ENCODE measurements at regions not wholly inside any gene's neighbourhood (a gene's known extent, or its start where the extent isn't known, plus 50 kb on each side); places are given as distances from the start of the nearest gene placed in this dataset.

DNA sequence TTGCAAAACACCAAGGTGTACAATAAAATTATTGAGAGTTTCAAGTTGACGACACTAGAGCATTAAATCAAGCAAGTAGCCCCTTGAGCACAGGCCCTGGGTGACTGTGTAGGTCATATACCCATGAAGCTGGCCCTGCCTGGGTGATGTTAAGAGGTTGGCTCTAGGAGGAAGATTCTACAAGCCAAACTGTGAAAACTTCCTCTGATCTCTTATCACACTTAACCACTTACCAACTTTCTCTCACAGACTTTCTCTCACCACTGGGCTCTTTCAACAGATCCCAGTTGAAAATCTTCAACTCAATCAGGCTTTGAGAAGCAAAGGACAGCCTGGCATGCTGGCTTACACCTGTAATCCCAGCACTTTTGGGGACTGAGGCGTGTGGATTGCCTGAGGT lies 186.9 kb upstream of the BTG1 start:
- Histone ChIP-seq H3K27ac (ENCODE audit: low read depth, low read length) (no peak overlapping the region), H3K27me3 (ENCODE audit: insufficient read depth, low read length) (no peaks in the 10 kb centered on the region), H3K4me3 (ENCODE audit: low read length in 2 of 2) (no peak overlapping the region), H3K36me3 (ENCODE audit: insufficient read depth, low read length) (no peaks in the 10 kb centered on the region), H3K9me3 (ENCODE audit: control insufficient read depth in 1 of 2, low read length in 2 of 2) (no peaks in the 10 kb centered on the region), H3K4me1 (ENCODE audit: insufficient read depth, low read length) (peaks cover 17% of the 10 kb centered on the region)
- DNase-seq = no peak
- no peaks in the 10 kb centered on the region for H3K36me3 Mint-ChIP-seq
- CTCF ChIA-PET (ENCODE audit: partially characterized antibody) = no interaction called here
- peaks cover 0 to 2% (median 0%) of the 10 kb centered on the region in 8 donors for H3K9me3 Mint-ChIP-seq
- intact Hi-C loops (cut with micrococcal nuclease) = no loop called here
- no peaks in the 10 kb centered on the region for H3K27me3 Mint-ChIP-seq
- H3K4me1 Mint-ChIP-seq = peaks cover 21 to 30% (median 26%) of the 10 kb centered on the region in 4 donors
- POLR2A ChIA-PET (ENCODE audit: partially characterized antibody) = interaction anchor here (1.3 kb wide), 1 partner anchor 35 kb away, joined by 5 read pairs; no protein-coding TSS in a partner anchor
- H3K27ac Mint-ChIP-seq = peak overlapping the region in 1 of 7 donors; percentile 67
- H3K4me3 Mint-ChIP-seq = peak overlapping the region in 2 of 8 donors; percentile 5 to 20

DNA sequence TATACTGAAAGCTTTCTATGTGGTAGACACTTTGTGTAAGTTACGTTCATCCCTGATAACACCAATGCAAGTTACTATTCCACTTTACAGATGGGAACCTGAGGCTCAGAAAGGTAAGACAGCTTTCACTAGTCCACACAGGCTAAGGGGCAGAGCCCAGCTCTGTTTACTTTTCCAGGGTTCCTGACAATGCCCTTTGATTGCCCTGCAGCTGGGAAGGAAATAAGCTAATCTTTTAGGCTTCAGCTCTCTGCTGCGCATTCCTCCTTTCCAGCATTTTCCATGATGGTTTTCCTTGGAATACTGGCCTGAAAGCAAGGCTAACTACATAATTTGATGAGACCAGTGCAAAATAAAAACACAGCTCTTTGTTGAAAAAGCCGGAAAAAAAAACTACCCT lies 185.7 kb upstream of the BTG1 start:
- no peak for DNase-seq
- intact Hi-C loops (cut with micrococcal nuclease) = no loop called here
- no peak overlapping the region for H3K4me3 ChIP-seq (ENCODE audit: low read length in 2 of 2)
- H3K4me1 Mint-ChIP-seq = peaks cover 26 to 41% (median 31%) of the 10 kb centered on the region in 4 donors
- CTCF ChIA-PET (ENCODE audit: partially characterized antibody) = interaction anchor here (1.0 kb wide), 1 partner anchor 48 kb away, joined by 3 read pairs; no protein-coding TSS in a partner anchor
- H3K27me3 ChIP-seq (ENCODE audit: insufficient read depth, low read length) = no peaks in the 10 kb centered on the region
- H3K9me3 Mint-ChIP-seq = no peaks in the 10 kb centered on the region
- H3K36me3 Mint-ChIP-seq = no peaks in the 10 kb centered on the region
- no peak overlapping the region for H3K4me3 Mint-ChIP-seq
- H3K27ac Mint-ChIP-seq = no peak overlapping the region
- H3K9me3 ChIP-seq (ENCODE audit: control insufficient read depth in 1 of 2, low read length in 2 of 2) = no peaks in the 10 kb centered on the region
- H3K36me3 ChIP-seq (ENCODE audit: insufficient read depth, low read length) = no peaks in the 10 kb centered on the region
- H3K4me1 ChIP-seq (ENCODE audit: insufficient read depth, low read length) = peaks cover 17% of the 10 kb centered on the region
- no peak overlapping the region for H3K27ac ChIP-seq (ENCODE audit: low read depth, low read length)
- POLR2A ChIA-PET (ENCODE audit: partially characterized antibody) = interaction anchor here (1.1 to 1.3 kb wide), 2 partner anchors 34 to 187 kb away, joined by 4 to 5 read pairs; partner anchors contain the start of gene BTG1
- H3K27me3 Mint-ChIP-seq = no peaks in the 10 kb centered on the region

DNA sequence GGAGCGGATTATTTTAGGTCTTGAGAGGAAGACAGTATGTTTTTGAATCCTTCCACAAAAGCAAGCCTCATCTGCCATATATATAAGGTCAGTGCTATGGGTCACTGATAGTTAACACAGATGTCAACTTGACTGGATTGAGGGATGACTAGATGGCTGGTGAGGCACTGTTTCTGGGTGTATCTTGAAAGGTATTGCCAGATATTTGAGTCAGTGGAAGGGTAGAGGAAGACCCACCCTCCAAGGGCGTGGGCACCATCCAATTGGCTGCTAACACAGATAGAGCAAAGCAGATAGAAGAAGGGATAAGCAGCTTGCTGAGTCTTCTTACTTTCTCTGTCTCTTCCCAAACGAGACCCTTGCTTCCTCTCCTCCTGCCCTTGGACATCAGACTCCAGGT lies 185.0 kb upstream of the BTG1 start:
- Mint-ChIP-seq H3K4me1 (peaks cover 26 to 47% (median 34%) of the 10 kb centered on the region in 4 donors), H3K27ac (peak overlapping the region in 2 of 7 donors; percentile 36 to 65), H3K9me3 (peaks cover 0 to 6% (median 0%) of the 10 kb centered on the region in 8 donors), H3K4me3 (no peak overlapping the region), H3K27me3 (no peaks in the 10 kb centered on the region), H3K36me3 (peaks cover 0 to 4% of the 10 kb centered on the region in 2 donors)
- Histone ChIP-seq H3K36me3 (ENCODE audit: insufficient read depth, low read length) (no peaks in the 10 kb centered on the region), H3K4me1 (ENCODE audit: insufficient read depth, low read length) (peaks cover 17% of the 10 kb centered on the region), H3K4me3 (ENCODE audit: low read length in 2 of 2) (no peak overlapping the region), H3K27ac (ENCODE audit: low read depth, low read length) (no peak overlapping the region), H3K9me3 (ENCODE audit: control insufficient read depth in 1 of 2, low read length in 2 of 2) (no peaks in the 10 kb centered on the region), H3K27me3 (ENCODE audit: insufficient read depth, low read length) (no peaks in the 10 kb centered on the region)
- intact Hi-C loops (cut with micrococcal nuclease) = no loop called here
- ChIA-PET POLR2A (ENCODE audit: partially characterized antibody) (interaction anchor here (1.1 kb wide), 1 partner anchor 186 kb away, joined by 4 read pairs; the partner anchor contains the start of gene BTG1), CTCF (ENCODE audit: partially characterized antibody) (no interaction called here)
- DNase-seq = no peak

DNA sequence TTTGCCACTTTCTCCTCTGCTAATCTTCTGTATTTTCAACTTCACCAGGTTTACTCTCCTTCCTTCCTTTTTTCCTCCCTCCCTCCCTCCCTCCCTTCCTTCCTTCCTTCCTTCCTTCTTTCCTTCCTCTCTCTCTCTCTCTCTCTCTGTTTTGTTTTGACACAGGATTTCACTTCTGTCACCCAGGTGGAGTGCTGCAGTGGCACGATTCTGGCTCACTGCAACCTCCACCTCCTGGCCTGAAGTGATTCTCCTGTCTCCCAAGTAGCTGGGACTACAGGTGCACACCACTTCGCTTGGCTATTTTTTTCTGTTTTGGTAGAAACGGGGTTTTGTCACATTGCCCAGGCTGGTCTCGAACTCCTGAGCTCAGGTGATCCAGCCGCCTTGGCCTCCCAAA lies 181.2 kb upstream of the BTG1 start:
- H3K4me3 ChIP-seq (ENCODE audit: low read length in 2 of 2) = no peak overlapping the region
- no peaks in the 10 kb centered on the region for H3K36me3 ChIP-seq (ENCODE audit: insufficient read depth, low read length)
- H3K4me3 Mint-ChIP-seq = no peak overlapping the region
- no peaks in the 10 kb centered on the region for H3K27me3 Mint-ChIP-seq
- CTCF ChIA-PET (ENCODE audit: partially characterized antibody) = no interaction called here
- H3K9me3 ChIP-seq (ENCODE audit: control insufficient read depth in 1 of 2, low read length in 2 of 2) = no peaks in the 10 kb centered on the region
- no peak for DNase-seq
- no peak overlapping the region for H3K27ac ChIP-seq (ENCODE audit: low read depth, low read length)
- H3K4me1 ChIP-seq (ENCODE audit: insufficient read depth, low read length) = peaks cover 9% of the 10 kb centered on the region
- peaks cover 16 to 54% (median 35%) of the 10 kb centered on the region in 4 donors for H3K4me1 Mint-ChIP-seq
- peaks cover 0 to 7% (median 3%) of the 10 kb centered on the region in 8 donors for H3K9me3 Mint-ChIP-seq
- peak overlapping the region in 1 of 7 donors; percentile 69 for H3K27ac Mint-ChIP-seq
- intact Hi-C loops (cut with micrococcal nuclease) = no loop called here
- POLR2A ChIA-PET (ENCODE audit: partially characterized antibody) = interaction anchor here (0.7 kb wide), 1 partner anchor 181 kb away, joined by 4 read pairs; the partner anchor contains the start of gene BTG1
- peaks cover 3 to 4% of the 10 kb centered on the region in 2 donors for H3K36me3 Mint-ChIP-seq
- no peaks in the 10 kb centered on the region for H3K27me3 ChIP-seq (ENCODE audit: insufficient read depth, low read length)

DNA sequence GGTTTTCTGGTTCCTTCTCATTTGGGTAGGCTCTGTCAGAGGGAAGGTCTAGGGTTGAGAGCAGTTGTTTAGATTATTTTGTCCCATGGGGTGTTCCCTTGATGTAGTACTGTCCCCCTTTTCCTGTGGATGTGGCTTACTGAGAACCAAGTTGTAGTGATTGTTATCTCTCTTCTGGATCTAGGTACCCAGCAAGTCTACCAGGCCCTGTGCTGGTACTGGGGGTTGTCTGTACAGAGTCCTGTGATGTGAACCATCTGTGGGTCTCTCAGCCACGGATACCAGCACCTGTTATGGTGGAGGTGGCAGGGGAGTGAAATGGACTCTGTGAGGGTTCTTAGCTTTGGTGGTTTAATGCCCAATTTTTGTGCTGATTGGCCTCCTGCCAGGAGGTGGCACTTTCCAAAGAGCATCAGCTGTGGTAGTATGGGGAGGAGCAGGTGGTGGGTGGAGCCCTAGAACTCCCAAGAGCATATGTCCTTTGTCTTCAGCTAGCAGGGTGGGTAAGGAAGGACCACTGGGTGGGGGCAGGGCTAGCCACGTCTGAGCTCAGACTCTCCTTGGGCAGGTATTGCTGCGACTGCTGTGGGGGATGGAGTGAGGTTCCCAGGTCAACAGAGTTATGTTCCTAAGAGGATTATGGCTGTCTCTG lies 179.3 kb upstream of the BTG1 start:
- CTCF ChIA-PET (ENCODE audit: partially characterized antibody) = interaction anchor here (1.3 kb wide), 1 partner anchor 12 kb away, joined by 3 read pairs; no protein-coding TSS in a partner anchor
- POLR2A ChIA-PET (ENCODE audit: partially characterized antibody) = interaction anchor here (1.5 kb wide), 1 partner anchor 178 kb away, joined by 7 read pairs; the partner anchor contains the start of gene BTG1
- no peak overlapping the region for H3K27ac ChIP-seq (ENCODE audit: low read depth, low read length)
- no peaks in the 10 kb centered on the region for H3K36me3 ChIP-seq (ENCODE audit: insufficient read depth, low read length)
- peak in 1 of 5 donors; percentile 16 for DNase-seq
- Mint-ChIP-seq H3K9me3 (peaks cover 2 to 20% (median 8%) of the 10 kb centered on the region in 8 donors), H3K36me3 (peaks cover 4 to 6% of the 10 kb centered on the region in 2 donors), H3K27me3 (no peaks in the 10 kb centered on the region), H3K4me3 (peak overlapping the region in 3 of 8 donors; percentile 11 to 28 (median 17)), H3K27ac (peak overlapping the region in 4 of 7 donors; percentile 54 to 81 (median 64)), H3K4me1 (peaks cover 19 to 57% (median 39%) of the 10 kb centered on the region in 4 donors)
- H3K27me3 ChIP-seq (ENCODE audit: insufficient read depth, low read length) = no peaks in the 10 kb centered on the region
- H3K9me3 ChIP-seq (ENCODE audit: control insufficient read depth in 1 of 2, low read length in 2 of 2) = no peaks in the 10 kb centered on the region
- intact Hi-C loops (cut with micrococcal nuclease) = loop anchor here (5.0 kb wide), 1 partner anchor 37 kb away; no protein-coding TSS in a partner anchor
- H3K4me1 ChIP-seq (ENCODE audit: insufficient read depth, low read length) = peaks cover 8% of the 10 kb centered on the region
- H3K4me3 ChIP-seq (ENCODE audit: low read length in 2 of 2) = no peak overlapping the region

DNA sequence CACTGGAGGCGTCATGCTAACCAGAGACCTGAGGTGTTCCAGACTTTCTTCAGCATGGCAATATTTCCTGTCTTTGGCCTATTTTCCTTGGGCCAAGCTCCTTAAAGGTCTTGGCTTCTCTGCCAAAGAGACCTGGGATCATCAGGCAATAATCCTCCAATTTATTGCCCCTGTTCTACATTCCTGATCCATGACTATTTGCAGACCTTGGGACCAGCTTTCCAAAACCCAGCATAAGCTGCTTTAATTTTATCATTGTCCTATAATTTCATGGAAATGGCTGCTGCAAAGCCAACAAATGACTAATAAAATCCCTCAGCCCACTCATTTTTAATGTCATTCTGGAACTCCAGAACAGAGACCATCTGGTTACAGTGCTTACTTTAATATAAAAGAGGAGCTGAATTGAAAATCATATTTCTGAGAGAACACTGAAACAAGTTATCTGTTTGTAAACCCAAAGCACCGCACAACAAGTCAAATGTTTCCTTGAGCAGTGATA lies 166.9 kb upstream of the BTG1 start:
- Mint-ChIP-seq H3K27ac (no peak overlapping the region), H3K36me3 (peaks cover 0 to 2% of the 10 kb centered on the region in 2 donors)

DNA sequence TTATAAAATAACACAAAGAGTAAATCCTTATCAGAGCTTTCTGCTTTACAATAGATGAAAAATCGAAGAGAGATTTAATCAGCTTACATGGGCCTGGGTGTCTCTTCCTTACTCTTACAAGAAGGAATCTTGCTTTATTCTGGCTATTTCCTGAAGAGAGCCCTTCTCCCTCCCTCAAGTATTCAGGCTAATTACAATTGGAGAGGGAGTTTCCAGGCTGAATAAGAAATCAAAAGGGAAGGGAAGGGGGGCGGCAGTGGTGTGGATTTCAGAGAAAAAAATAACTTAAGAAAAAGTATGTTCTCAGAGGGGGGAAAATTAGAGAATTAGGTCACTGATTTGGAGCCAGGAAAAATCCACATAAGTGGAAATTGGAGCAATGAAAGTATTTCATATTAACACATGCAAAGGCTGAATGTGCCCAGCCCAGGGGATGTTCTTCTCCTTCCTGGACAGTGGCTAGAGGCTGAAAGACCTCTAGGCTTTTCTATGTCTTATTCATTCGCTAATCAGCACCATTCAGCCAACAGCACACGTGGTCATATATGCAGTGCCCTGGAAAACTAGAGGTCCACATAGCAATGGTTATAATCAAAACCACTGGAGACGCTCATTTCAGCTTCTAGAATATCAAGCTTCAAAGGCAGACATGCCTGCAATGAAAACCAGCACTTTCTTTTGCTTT lies 158.9 kb upstream of the BTG1 start:
- Mint-ChIP-seq H3K4me1 (peaks cover 3 to 9% (median 6%) of the 10 kb centered on the region in 4 donors), H3K27me3 (no peaks in the 10 kb centered on the region), H3K9me3 (peaks cover 0 to 6% (median under 1%) of the 10 kb centered on the region in 8 donors), H3K36me3 (peaks cover 0 to 9% of the 10 kb centered on the region in 2 donors), H3K27ac (no peak overlapping the region), H3K4me3 (no peak overlapping the region)
- CTCF ChIA-PET (ENCODE audit: partially characterized antibody) = no interaction called here
- Histone ChIP-seq H3K4me1 (ENCODE audit: insufficient read depth, low read length) (peaks cover 2% of the 10 kb centered on the region), H3K27me3 (ENCODE audit: insufficient read depth, low read length) (no peaks in the 10 kb centered on the region), H3K27ac (ENCODE audit: low read depth, low read length) (no peak overlapping the region), H3K36me3 (ENCODE audit: insufficient read depth, low read length) (no peaks in the 10 kb centered on the region), H3K9me3 (ENCODE audit: control insufficient read depth in 1 of 2, low read length in 2 of 2) (no peaks in the 10 kb centered on the region), H3K4me3 (ENCODE audit: low read length in 2 of 2) (no peak overlapping the region)
- POLR2A ChIA-PET (ENCODE audit: partially characterized antibody) = interaction anchor here (1.1 kb wide), 1 partner anchor 159 kb away, joined by 3 read pairs; the partner anchor contains the start of gene BTG1
- intact Hi-C loops (cut with micrococcal nuclease) = no loop called here
- DNase-seq = no peak

More for the DNA sequence above, 166.9 kb upstream of the BTG1 start:
- Mint-ChIP-seq H3K4me3 (no peak overlapping the region), H3K9me3 (peaks cover 0 to 6% (median 2%) of the 10 kb centered on the region in 8 donors), H3K4me1 (peaks cover 0 to 5% (median 2%) of the 10 kb centered on the region in 4 donors), H3K27me3 (no peaks in the 10 kb centered on the region)
- no peak overlapping the region for H3K4me3 ChIP-seq (ENCODE audit: low read length in 2 of 2)
- intact Hi-C loops (cut with micrococcal nuclease) = no loop called here
- CTCF ChIA-PET (ENCODE audit: partially characterized antibody) = interaction anchor here (1.2 kb wide), 1 partner anchor 13 kb away, joined by 3 read pairs; no protein-coding TSS in a partner anchor
- no peaks in the 10 kb centered on the region for H3K27me3 ChIP-seq (ENCODE audit: insufficient read depth, low read length)
- no peaks in the 10 kb centered on the region for H3K4me1 ChIP-seq (ENCODE audit: insufficient read depth, low read length)
- H3K27ac ChIP-seq (ENCODE audit: low read depth, low read length) = no peak overlapping the region
- H3K36me3 ChIP-seq (ENCODE audit: insufficient read depth, low read length) = no peaks in the 10 kb centered on the region
- DNase-seq = no peak
- POLR2A ChIA-PET (ENCODE audit: partially characterized antibody) = no interaction called here
- H3K9me3 ChIP-seq (ENCODE audit: control insufficient read depth in 1 of 2, low read length in 2 of 2) = no peaks in the 10 kb centered on the region
